CD1c-positive myeloid dendritic cell (primary cell): ENCODE measurements at regions not wholly inside any gene's neighbourhood (a gene's known extent, or its start where the extent isn't known, plus 50 kb on each side); places are given as distances from the start of the nearest gene placed in this dataset.
"Not testable (repeated sequence)": the region's sequence is repeated elsewhere in the genome, so short reads cannot be mapped to it uniquely, and the experiment has no call there.

Experiments
- DNase-seq: peaks from one replicate; pipeline ENCODE4 v3.0.0-alpha.2; 2016; ENCODE audit errors: extremely low spot score

DNA sequence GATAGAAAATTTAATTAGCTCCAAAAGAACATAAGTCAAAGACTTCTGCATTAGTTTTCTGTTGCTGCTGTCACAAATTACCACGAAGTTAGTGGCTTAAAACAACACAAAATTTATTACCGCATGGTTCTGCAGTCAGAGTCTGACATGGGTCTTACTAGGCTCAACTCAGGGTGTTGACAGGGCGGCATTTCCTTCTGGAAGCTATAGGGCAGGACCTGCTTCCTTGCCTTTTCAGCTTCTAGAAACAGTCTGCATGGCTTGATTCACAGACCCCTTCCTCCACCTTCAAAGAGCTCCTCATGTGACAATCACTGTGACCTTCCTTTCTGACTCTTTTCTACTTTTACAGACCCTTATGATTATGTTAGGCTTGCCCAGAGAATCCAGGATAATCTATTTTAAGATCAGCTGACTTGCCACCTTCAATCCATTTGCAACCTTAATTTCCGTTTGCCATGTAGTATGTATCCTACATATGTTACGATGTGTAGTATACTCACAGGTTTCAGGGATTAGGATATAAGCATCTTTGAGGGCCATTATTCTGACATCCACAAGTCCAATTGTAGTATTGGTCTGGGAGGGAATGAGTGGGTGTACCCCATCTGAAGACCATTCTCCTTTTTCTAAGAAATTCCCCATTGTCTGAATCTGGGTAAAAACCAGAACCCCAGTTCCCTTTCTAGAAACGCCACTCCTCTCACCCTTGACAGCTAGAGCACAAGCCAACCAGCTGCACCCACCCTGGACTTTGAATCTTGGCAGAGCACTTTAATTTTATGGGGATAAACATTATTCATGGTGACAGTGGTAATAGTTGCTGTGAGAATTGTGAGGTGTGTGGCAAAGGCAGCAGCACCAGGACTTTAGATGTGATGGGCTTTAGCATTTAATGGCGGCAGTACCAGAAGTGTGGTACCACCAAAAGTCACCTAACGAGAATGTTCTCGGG is 265.5 kb downstream of the KCNJ2 start:
- no peak for DNase-seq

DNA sequence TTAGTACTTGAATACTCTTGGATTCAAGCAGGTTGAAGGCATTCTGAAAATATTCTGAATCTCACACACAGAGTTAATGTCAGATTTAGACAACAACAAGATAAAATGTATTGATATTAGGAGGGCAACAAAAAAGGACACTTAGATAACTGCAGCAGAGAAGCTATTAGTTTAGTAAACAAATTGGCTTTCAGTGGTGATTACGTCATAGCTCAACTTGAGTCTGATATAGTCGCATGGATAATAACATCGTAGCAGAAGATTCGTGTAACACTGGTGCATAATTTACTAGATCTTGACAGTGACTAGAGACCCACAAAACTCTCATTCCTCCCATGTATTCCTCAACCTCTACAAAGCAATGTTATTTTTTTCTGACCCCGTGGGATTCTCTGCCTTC is 268.3 kb downstream of the KCNJ2 start:
- no peak for DNase-seq

DNA sequence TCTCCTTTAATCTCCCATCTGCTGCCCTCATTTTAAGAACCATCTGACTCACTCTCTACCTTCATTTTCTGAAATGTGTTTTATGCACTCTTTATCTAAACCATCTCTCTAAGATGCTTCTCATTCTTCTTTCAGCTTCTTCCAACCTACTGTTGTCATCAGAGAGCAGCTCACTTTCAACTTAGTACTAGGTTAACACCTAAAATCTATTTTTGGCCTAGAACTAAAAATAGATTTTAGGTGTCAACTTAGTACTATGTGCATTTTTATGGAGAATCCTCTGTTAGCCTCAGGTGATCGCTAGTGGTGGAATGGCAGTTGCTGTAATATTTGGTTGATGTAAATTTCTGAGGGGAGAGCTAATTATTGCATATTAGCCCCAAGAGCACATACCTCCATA is 277.1 kb downstream of the KCNJ2 start:
- no peak for DNase-seq

DNA sequence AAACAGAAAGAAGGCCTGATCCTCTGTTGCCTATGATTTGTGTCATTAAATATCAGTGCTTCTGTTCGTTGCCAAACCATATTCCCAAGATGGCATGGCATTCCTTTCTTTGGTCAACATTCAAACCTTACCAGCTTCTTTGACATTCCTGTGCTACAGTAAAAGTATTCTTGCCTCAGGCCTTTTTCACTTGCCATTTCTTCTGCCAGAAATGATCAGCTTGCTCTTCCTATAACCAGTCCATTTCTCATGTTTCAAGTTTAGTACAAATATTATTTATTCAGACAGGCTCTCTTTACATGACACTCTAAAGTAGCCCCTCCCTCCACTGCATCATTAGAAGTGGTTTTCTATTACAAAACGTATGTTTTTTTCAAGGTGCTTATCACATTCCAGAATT is 278.3 kb downstream of the KCNJ2 start:
- DNase-seq, result no peak

DNA sequence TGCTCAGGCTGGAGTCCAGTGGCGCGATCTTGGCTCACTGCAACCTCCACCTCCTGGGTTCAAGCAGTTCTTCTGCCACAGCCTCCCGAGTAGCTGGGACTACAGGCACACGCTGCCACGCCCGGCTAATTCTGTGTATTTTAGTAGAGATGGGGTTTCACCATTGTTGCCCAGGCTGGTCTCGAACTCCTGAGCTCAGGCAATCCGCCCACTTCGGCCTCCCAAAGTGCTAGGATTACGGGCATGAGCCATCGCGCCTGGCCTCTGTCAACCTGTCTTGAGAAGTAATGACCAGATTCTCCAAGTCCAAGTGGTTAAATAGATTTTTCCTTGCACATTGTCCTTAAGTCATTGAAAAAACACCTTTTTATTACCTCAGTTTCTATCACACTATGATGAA is 283.7 kb downstream of the KCNJ2 start:
- not testable (repeated sequence) for DNase-seq

DNA sequence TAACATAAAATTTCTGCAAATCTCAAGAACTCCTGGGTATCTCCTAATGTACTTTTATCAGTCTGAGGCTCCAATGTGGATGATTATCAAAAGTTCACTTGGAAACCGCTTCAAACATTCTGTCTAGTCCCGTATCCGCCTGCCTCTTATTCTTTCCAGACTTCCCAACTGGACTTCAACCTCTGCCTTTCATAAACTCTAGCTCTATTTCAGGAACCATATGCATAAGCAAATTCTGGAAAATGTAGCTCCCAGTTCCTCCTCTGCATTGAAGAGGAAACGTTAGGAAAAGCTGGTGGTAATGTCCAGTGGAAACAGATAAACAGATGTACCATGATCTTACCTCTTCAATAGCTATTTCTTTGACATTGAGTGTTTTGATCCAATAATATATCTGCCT is 285.0 kb downstream of the KCNJ2 start:
- no peak for DNase-seq

DNA sequence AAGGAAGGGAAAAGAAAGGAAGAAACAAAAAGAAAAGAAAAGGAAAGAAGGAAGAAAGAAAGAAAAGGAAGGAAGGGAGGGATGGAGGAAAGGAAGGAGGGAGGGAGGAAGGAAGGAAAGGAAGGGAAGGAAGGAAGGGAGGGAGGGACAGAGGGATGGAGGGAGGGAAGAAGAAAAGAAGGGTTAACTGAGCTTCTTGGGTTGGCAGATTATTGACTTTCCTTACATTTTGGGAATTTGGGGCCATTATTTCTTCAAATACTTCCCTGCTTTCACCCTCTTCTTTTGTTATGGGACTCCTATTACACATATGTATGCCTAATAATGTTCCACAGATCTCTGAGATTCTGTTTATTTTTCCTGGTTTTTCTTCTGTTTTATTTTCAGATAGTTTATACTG is 285.6 kb downstream of the KCNJ2 start:
- no peak for DNase-seq

DNA sequence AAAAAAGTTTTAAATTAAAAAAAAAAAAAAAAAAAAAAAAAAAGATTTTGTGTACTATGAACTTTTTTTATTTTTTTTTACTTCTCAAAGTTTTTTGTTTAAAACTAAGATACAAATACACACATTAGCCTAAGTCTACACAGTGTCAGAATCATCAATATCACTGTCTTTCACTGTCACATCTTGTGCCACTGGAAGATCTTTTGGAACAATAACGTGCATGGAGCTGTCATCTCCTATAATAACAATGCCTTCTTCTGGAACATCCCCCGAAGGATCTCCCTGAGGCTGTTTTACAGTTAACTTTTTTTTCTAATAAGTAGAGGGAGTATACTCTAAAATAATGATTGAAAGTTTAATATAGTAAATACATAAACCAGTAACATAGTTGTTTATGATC is 295.7 kb downstream of the KCNJ2 start:
- no peak for DNase-seq

DNA sequence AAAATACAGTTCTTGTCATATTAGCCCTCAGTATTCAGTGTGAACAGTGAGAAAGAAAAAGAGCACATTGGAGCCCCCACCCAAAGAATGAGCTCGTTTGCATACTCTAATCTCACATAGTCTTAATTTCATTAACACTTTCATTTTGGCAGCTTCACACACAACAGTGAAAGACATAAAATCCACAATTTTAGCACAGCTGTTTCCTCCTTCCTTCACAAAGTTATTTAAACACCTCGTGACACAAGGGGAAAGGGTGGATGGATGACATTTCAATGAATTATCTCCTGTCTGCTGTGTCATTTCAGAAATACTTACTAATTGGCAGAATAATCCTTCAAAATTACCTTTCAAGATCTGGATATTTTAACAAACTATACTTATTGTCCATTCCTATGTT is 299.3 kb downstream of the KCNJ2 start:
- no peak for DNase-seq

DNA sequence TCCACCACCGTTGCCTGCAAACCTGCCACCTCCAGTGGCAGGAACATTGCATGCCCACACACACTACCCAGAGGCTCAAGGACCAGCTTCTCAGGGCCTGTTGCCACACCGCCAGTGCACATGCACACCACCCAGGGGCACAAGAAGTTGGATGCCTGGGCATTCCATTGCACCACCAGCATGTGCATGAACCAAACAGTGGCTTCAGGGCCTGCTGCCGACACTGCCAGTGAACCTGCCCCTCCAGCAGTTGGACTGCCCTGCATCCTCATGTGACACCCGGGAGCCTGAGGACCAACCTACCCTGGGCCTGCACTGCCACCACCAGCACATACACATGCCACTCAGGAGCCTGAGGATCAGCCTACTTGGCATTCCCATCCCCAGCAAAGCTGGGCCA is 303.7 kb downstream of the KCNJ2 start:
- DNase-seq, result no peak

DNA sequence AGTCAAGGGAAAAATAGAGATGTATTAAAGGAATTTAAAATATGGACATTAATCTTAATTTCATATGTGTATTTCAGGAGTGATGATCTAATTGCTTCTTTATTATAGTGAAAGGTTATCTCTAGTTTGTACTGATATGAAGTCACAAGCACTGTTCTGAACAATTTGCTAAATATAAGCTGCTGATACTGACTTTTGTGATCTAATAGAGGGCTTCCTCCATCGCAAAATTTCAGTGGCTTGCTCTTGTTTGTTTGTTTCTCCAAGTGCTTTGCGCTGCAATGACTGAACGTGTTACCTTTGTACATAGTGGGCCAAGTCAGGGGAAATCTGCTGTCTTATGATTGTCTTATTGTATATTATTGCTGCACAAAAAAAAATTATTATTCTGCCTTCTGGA is 307.0 kb downstream of the KCNJ2 start:
- DNase-seq, result no peak

DNA sequence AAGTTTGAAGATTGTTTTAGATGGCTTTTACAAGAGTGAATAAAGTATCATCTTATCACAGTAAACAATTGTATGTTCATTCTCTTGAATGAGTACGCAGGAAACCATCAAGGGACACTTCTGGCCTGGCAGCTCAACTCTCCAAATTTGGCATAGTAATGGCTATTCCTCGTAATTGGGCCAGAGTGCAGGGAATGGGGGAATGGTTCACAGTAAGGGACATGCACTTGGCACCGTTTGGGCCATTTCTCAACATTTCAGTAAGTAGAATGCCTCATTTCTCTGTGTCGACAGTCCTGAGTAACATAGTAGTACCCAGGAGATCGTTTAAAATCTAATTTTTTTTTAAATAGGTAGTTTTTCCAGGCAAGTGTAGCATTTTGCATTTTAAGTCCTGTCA is 309.6 kb downstream of the KCNJ2 start:
- DNase-seq, result no peak

DNA sequence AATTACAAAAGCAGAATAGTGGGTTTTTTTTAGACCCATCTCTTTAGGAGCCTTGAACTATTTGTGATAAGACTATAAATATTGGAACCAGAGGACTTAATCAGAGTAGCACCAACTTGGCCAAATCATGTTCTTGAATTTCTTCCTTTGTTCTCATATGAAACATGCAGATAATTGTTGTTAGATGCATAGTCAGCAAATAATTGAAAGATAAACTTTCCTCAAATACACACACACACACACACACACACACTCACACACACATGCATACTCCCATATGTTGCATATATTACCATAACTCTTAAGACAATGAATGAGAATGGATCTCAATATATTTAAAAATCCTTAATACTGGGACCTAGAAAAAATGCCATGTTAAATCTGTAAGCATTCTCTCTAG is 310.4 kb downstream of the KCNJ2 start:
- no peak for DNase-seq

DNA sequence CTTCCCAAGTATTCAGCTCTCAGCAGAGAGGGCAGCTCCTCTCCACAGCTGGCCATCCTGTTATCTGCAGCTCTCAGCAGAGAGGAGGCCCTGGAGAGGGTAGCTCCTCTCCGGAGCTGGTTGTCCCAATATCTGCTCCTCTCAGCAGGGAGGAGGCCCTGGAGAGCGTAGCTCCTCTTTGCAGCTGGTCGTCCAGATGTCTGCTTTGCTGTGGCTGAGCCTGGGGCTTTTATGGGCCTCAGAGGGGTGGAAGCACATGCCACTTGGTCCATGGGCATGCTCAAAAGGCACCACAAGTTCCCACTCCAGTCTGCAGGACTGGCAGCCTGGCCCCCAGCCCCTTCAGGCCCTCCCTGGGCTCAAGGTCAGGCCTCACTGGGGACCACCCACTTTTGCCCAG is 314.3 kb downstream of the KCNJ2 start:
- DNase-seq, result no peak

DNA sequence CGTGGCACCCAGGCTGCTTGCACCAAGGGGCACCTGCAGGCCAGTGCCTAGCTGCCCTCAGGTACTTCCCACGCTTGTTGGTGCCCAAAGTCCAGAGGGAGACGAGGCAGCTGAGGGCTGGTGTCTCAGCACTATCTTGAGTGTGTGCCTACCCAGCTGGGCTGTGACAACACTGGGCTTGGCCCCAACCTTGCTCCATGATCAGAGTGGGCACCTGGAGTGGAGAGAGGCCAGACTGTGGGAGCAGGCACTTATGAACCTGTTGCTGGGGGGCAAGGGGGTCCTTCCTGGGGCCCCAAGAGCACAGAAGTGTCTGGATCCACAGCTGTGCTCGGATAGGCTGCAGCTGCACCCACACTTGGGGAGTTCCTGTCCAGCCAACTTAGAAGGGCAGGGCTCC is 314.7 kb downstream of the KCNJ2 start:
- DNase-seq, result no peak

DNA sequence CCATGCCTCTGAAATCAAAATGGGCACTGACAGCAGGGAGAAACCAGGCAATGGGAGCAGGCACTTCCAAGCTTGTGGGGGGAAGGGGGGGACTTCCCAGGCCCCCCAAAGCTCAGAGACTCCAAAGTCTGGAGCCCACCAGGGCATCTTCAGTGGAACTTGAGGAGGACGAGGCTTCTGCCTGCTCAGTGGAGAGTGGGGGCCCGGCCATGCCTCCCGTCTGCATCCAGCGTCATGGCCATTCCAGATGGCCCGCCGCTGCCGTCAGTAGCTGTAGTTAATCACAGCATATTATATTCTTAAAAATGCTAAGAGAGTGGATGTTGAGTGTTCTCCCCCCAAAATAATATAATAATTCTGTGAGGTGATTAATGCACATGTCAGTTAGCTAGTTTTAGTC is 315.2 kb downstream of the KCNJ2 start:
- DNase-seq, result no peak

DNA sequence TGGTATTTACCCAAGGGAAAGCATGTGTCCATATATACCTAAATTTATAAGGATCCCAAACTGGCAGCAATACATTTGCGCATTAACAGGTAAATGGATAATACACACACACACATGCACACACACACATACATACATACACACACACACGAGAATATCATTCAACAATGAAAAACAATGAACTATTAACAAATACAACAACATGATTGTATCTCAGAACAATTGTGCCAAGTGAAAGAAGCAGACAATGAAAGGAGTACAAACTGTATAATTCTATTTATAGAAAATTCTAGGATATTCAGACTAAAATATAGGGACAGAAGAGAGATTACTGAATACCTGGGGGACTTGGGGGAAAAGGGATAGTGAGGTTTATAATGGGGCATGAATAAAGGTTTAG is 323.0 kb downstream of the KCNJ2 start:
- no peak for DNase-seq

DNA sequence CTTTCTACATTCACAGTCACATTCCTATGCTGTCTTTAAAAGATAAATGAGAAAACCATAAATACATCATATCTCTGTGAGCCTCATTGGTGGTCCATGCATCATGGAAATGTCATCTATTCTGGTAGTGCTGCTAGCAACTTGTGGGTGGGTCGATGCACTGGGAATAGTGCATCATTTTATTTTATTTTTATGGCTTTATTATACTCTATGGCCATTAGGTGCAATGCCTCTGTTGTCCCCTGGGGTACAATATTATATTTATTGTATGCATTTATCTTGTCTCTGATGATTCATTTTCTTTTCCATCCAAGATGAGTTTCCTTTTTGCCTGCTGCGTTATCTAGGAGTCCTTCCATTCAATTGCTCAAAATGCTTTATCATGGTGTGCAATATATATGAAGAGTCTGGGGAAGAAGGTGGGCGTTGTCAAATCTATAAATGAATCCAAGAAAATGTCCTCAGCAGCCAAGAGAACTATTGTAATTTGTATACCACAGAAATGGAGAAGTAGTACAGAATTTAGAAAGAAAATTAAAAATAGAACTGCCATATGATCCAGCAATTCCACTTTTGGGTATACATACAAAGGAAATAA is 324.0 kb downstream of the KCNJ2 start:
- peak; percentile 54 for DNase-seq

DNA sequence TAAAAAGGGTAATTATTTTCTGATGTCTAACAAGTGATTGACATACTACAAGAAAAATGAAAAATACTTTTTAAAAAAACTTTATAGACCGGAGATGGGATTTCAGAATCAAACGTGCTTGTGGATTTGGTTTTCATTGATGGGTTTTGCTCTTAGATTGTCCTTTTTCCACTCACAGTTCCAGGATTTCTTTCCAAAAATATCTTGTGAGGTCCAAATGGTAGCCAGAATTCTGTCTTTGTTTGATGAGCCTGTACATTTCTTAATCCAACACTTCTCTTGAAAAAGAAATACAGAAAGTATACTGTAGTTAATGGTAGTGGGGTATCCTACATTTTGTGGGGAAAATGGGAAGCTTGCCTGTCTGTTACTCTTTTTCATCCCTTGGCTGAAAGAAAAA is 329.3 kb downstream of the KCNJ2 start:
- DNase-seq, result no peak

DNA sequence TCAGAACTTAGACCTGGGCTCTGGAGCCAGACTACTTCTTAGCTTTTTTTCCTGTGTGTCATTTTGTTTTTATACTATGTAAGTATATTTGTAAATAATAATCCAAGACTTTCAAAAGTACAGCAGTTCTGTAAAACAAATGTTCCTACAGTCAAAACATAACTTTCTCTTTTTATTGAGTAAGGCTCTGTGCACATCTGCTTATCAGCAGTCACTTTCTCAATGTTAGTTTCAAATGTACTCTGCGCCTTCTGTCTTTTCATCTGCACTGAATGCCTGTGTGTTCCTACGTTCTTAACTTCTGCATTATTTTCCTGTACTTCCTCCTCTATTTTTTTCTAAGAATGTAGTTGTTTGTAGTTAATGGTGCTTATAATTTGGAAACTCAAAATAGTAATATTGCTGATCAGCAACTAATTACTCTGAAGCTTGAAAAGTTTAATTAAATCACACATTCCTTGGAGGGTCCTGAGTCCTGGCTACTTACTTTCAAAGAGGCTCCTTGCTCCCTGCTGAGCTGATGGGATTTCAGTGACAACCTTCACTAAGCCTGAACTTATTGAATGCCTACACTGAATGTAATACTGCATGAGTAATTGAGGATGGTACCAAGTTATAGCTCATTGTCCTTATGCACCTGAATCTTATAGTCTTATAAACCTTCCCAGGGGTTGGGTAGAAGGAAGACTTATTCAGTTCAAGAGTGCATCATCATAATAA is 329.9 kb downstream of the KCNJ2 start:
- peak; percentile 69 for DNase-seq

DNA sequence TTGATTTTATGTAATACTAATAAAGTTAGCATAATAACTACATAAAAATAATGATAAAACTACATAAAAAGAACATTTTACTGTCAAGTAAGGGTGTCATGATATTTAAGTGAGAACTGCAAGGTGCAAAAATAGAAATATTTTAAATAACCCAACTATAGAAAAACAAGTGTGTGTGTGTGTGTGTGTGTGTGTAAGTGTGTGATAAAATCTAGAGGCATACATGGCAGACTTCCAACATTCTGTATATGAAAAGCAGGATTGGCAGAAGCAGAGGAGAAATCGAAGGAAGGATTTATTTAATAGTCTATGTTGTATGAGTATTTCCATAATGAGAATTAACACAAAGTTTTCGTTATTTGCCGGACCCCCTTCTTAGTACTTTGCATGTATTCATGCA is 334.1 kb downstream of the KCNJ2 start:
- DNase-seq, result no peak

DNA sequence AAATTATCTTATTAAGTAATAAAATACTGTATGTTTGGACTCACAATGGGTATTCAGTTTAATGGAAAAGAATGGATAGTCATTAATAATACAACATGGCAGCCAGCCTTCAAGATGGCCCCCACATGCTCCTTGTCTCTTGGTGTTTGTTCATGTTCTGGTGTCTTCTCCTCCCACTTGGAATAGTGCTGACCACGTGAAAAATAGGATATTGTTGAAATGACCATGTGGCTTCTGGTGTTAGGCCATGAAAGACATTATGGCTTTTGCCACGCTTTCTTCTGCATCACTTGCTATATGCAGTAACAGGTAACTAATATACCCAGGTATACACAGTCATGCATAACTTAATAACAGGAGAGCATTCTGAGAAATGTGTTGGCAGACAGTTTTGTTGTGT is 341.0 kb downstream of the KCNJ2 start:
- no peak for DNase-seq

DNA sequence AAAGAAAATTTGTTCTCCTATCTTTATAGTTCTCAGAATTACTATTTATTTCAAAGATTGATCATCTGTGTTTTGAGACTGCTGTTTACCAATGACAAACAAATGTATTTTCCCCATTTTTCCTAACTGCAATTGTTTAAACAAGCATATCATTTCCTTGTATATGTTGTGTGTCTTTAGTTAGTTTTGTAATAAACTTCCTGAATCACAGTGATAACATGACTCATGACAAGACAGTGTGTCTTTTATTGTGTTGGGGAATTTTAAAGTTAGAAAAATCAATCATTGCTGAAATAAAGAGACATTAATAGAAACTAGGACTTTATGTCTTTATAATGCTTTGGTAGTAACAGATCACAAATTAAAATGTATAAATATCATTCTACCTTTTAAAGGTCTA is 348.5 kb downstream of the KCNJ2 start:
- DNase-seq, result peak; percentile 14
